Fibroblast of lung (primary cell): ENCODE measurements at regions not wholly inside any gene's neighbourhood (a gene's known extent, or its start where the extent isn't known, plus 50 kb on each side); places are given as distances from the start of the nearest gene placed in this dataset.
"Not testable (repeated sequence)": the region's sequence is repeated elsewhere in the genome, so short reads cannot be mapped to it uniquely, and the experiment has no call there.

ENCODE experiments used
- EZH2 ChIP-seq: IDR thresholded peaks from 2 replicates; pipeline ENCODE4 v1.5.1; 2012; ENCODE audit warnings: low read length, control low read depth, mild to moderate bottlenecking; ENCODE audit errors: missing control alignments
- TF ChIP-seq, protein P1 (sequence below), 2 donors: IDR thresholded peaks in 1 of 2; conservative IDR thresholded peaks in 1 of 2; 1 replicate in 1 of 2; 2 replicates in 1 of 2; pipeline ENCODE4 v1.5.1; 2011 to 2012; ENCODE audit warnings: low read length in 2 of 2, control low read depth in 1 of 2, inconsistent platforms in 1 of 2, low read depth in 1 of 2, mild to moderate bottlenecking in 1 of 2

DNA sequence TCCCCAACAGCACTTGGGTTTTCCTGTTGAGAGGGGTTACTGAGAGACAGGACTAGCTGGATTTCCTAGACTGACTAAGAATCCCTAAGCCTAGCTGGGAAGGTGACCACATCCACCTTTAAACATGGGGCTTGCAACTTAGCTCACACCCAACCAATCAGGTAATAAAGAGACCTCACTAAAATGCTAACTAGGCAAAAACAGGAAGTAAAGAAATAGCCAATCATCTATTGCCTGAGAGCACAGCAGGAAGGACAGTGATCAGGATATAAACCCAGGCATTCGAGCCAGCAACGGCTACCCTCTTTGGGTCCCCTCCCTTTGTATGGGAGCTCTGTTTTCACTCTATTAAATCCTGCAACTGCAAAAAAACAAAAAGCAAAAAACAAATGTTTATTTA, 144.7 kb upstream of the ATP5MC3 start:
- TF ChIP-seq, protein P1, sequence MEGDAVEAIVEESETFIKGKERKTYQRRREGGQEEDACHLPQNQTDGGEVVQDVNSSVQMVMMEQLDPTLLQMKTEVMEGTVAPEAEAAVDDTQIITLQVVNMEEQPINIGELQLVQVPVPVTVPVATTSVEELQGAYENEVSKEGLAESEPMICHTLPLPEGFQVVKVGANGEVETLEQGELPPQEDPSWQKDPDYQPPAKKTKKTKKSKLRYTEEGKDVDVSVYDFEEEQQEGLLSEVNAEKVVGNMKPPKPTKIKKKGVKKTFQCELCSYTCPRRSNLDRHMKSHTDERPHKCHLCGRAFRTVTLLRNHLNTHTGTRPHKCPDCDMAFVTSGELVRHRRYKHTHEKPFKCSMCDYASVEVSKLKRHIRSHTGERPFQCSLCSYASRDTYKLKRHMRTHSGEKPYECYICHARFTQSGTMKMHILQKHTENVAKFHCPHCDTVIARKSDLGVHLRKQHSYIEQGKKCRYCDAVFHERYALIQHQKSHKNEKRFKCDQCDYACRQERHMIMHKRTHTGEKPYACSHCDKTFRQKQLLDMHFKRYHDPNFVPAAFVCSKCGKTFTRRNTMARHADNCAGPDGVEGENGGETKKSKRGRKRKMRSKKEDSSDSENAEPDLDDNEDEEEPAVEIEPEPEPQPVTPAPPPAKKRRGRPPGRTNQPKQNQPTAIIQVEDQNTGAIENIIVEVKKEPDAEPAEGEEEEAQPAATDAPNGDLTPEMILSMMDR (conservative IDR thresholded peaks at IDR 0.05 in 1 of 2, IDR thresholded peaks at IDR 0.05 in 1 of 2; ENCODE audit: low read depth in 1 of 2, low read length in 2 of 2): not testable (repeated sequence)
- not testable (repeated sequence) for TF ChIP-seq EZH2
